ENCODE measurements at regions not wholly inside any gene's neighbourhood (a gene's known extent, or its start where the extent isn't known, plus 50 kb on each side); places are given as distances from the start of the nearest gene placed in this dataset.

DNA sequence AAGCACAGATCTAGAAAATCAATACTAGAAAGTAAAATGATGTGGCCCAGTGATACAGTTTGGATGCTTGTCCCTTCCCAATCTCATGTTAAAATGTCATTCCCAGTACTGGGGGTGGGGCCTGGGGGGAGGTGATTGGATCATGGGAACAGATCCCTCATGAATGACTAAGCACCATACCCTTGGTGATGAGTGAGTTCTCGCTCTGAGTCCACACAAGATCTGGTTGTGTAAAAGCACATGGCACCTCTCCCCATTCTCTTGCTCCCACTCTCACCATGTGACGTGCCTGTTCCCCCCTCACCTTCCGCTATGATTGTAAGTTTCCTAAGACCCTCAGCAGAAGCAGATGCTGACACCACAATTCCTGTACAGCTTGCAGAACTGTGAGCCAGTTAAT is 234.2 kb upstream of the CDH6 start:
- TF ChIP-seq, protein P1, sequence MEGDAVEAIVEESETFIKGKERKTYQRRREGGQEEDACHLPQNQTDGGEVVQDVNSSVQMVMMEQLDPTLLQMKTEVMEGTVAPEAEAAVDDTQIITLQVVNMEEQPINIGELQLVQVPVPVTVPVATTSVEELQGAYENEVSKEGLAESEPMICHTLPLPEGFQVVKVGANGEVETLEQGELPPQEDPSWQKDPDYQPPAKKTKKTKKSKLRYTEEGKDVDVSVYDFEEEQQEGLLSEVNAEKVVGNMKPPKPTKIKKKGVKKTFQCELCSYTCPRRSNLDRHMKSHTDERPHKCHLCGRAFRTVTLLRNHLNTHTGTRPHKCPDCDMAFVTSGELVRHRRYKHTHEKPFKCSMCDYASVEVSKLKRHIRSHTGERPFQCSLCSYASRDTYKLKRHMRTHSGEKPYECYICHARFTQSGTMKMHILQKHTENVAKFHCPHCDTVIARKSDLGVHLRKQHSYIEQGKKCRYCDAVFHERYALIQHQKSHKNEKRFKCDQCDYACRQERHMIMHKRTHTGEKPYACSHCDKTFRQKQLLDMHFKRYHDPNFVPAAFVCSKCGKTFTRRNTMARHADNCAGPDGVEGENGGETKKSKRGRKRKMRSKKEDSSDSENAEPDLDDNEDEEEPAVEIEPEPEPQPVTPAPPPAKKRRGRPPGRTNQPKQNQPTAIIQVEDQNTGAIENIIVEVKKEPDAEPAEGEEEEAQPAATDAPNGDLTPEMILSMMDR (IDR thresholded peaks at IDR 0.05), result no peak
- TF ChIP-seq ZFX (IDR thresholded peaks at IDR 0.05; ENCODE audit: borderline replicate concordance), result no peak
